ENCODE measurements at regions not wholly inside any gene's neighbourhood (a gene's known extent, or its start where the extent isn't known, plus 50 kb on each side); places are given as distances from the start of the nearest gene placed in this dataset.

- TF ChIP-seq ATF3 (IDR thresholded peaks at IDR 0.05) (no peak), YY1 (IDR thresholded peaks at IDR 0.05) (no peak), FOXA1 (IDR thresholded peaks at IDR 0.05) (no peak), SP1 (IDR thresholded peaks at IDR 0.05) (no peak), REST (IDR thresholded peaks at IDR 0.05) (no peak), CTCF (IDR thresholded peaks at IDR 0.05; ENCODE audit: low read depth, low read length, missing input control) (no peak)
- TF ChIP-seq, protein P1, sequence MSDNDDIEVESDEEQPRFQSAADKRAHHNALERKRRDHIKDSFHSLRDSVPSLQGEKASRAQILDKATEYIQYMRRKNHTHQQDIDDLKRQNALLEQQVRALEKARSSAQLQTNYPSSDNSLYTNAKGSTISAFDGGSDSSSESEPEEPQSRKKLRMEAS (IDR thresholded peaks at IDR 0.05): no peak
- TF ChIP-seq, protein P2, sequence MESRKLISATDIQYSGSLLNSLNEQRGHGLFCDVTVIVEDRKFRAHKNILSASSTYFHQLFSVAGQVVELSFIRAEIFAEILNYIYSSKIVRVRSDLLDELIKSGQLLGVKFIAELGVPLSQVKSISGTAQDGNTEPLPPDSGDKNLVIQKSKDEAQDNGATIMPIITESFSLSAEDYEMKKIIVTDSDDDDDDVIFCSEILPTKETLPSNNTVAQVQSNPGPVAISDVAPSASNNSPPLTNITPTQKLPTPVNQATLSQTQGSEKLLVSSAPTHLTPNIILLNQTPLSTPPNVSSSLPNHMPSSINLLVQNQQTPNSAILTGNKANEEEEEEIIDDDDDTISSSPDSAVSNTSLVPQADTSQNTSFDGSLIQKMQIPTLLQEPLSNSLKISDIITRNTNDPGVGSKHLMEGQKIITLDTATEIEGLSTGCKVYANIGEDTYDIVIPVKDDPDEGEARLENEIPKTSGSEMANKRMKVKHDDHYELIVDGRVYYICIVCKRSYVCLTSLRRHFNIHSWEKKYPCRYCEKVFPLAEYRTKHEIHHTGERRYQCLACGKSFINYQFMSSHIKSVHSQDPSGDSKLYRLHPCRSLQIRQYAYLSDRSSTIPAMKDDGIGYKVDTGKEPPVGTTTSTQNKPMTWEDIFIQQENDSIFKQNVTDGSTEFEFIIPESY (IDR thresholded peaks at IDR 0.05): no peak
Observed at GRCh38 chr5:159861086-159861485, 55.2 kb upstream of the ADRA1B start.
